ENCODE measurements at regions not wholly inside any gene's neighbourhood (a gene's known extent, or its start where the extent isn't known, plus 50 kb on each side); places are given as distances from the start of the nearest gene placed in this dataset.

DNA sequence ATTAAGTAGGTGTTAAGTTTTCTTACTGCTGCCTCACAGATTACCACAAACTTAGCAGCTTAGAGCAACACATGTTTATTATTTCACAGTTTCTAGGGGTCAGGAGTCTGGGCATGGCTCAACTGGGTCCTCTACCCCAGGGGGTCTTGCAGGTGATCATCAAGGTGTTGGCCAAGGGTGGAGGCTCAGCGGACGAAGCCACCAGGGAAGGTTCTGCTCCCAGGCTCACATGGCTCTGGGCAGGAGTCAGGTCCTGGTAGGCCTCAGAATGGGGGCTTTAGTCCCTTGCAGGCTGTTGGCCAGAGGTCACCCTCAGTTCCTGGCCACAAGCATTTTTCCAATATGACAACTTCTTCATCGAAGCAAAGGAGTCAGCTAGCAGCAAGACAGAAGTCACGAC, 362.5 kb downstream of the PREX1 start:
- Histone ChIP-seq H3K27ac (ENCODE audit: low read depth, low read length, severe bottlenecking) (no peak overlapping the region), H3K36me3 (ENCODE audit: control insufficient read depth, insufficient read depth, low read length) (no peaks in the 10 kb centered on the region)
- WGBS, 2 experiments (ENCODE audit: insufficient coverage in 2 of 2) = 94 to 95% methylated on average over 3 to 4 of the region's 4 CpGs

DNA sequence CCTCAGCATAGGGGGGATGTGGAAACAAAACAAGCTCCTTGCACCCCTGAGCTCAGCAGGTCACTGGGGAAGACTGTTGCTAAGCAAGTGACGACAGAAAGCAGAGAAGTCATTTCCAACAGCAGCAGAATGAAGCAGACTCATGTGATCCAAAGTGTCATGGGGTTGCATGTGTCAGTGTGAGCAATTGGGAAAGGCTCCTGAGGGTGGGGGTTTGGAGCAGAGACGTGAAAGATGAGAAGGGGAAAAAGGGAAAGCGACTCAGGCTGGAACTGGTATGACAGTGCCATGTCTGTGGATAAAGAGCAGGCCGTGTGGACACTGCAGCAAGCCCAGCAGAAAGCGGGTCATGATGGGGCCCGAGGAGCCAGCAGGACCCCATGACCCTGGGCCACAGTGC, 363.9 kb downstream of the PREX1 start:
- no peaks in the 10 kb centered on the region for H3K9me3 ChIP-seq (ENCODE audit: control insufficient read depth, low read length)
- WGBS, 2 experiments (ENCODE audit: insufficient coverage in 2 of 2) = 79 to 88% methylated on average over 6 of the region's 6 CpGs
- H3K36me3 ChIP-seq (ENCODE audit: control insufficient read depth, insufficient read depth, low read length) = no peaks in the 10 kb centered on the region
- no peak overlapping the region for H3K4me3 ChIP-seq (ENCODE audit: extremely low read depth, insufficient read depth, low read length, poor library complexity, severe bottlenecking)
- H3K4me1 ChIP-seq (ENCODE audit: control insufficient read depth, insufficient read depth, low read length, poor library complexity, severe bottlenecking) = peaks cover 4% of the 10 kb centered on the region
- H3K27ac ChIP-seq (ENCODE audit: low read depth, low read length, severe bottlenecking) = no peak overlapping the region

More for the DNA sequence above, 362.5 kb downstream of the PREX1 start:
- H3K4me1 ChIP-seq (ENCODE audit: control insufficient read depth, insufficient read depth, low read length, poor library complexity, severe bottlenecking) = peaks cover 4% of the 10 kb centered on the region
- H3K9me3 ChIP-seq (ENCODE audit: control insufficient read depth, low read length) = no peaks in the 10 kb centered on the region
- no peak overlapping the region for H3K4me3 ChIP-seq (ENCODE audit: extremely low read depth, insufficient read depth, low read length, poor library complexity, severe bottlenecking)

- H3K4me3 ChIP-seq (ENCODE audit: extremely low read depth, insufficient read depth, low read length, poor library complexity, severe bottlenecking) = no peak overlapping the region
- H3K4me1 ChIP-seq (ENCODE audit: control insufficient read depth, insufficient read depth, low read length, poor library complexity, severe bottlenecking) = peaks cover 4% of the 10 kb centered on the region
- H3K27ac ChIP-seq (ENCODE audit: low read depth, low read length, severe bottlenecking) = no peak overlapping the region
- no peaks in the 10 kb centered on the region for H3K9me3 ChIP-seq (ENCODE audit: control insufficient read depth, low read length)
- 87 to 89% methylated on average over 11 of the region's 11 CpGs for WGBS, 2 experiments (ENCODE audit: insufficient coverage in 2 of 2)
- no peaks in the 10 kb centered on the region for H3K36me3 ChIP-seq (ENCODE audit: control insufficient read depth, insufficient read depth, low read length)
These were observed 364.6 kb downstream of the PREX1 start for GRCh38 chr20:48463096-48463720.

DNA sequence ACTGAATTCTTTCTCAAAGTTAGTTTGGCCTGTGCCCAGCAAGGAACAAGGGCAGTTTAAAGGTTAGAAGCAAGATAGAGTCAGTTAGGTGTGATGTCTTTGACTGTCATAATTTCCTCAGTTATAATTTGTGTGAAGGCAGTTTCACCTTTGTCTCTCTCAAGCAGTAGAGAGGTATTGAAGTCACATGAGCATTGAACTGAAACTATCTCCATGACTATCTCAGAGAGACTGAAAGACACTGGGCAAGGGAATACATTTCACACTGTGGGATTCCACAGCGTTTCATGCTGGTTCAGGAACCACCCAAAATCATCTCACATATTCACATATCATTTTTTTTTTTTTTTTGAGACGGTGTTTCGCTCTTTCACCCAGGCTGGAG, 366.1 kb downstream of the PREX1 start:
- Histone ChIP-seq H3K27ac (ENCODE audit: low read depth, low read length, severe bottlenecking) (no peak overlapping the region), H3K9me3 (ENCODE audit: control insufficient read depth, low read length) (no peaks in the 10 kb centered on the region), H3K4me1 (ENCODE audit: control insufficient read depth, insufficient read depth, low read length, poor library complexity, severe bottlenecking) (peaks cover 7% of the 10 kb centered on the region), H3K36me3 (ENCODE audit: control insufficient read depth, insufficient read depth, low read length) (no peaks in the 10 kb centered on the region), H3K4me3 (ENCODE audit: extremely low read depth, insufficient read depth, low read length, poor library complexity, severe bottlenecking) (no peak overlapping the region)
- WGBS, 2 experiments (ENCODE audit: insufficient coverage in 2 of 2) = 94 to 100% methylated on average over 1 to 2 of the region's 3 CpGs

- Histone ChIP-seq H3K27ac (ENCODE audit: low read depth, low read length, severe bottlenecking) (no peak overlapping the region), H3K36me3 (ENCODE audit: control insufficient read depth, insufficient read depth, low read length) (no peaks in the 10 kb centered on the region), H3K4me3 (ENCODE audit: extremely low read depth, insufficient read depth, low read length, poor library complexity, severe bottlenecking) (no peak overlapping the region), H3K9me3 (ENCODE audit: control insufficient read depth, low read length) (no peaks in the 10 kb centered on the region), H3K4me1 (ENCODE audit: control insufficient read depth, insufficient read depth, low read length, poor library complexity, severe bottlenecking) (peaks cover 11% of the 10 kb centered on the region)
- 66 to 74% methylated on average over 10 to 12 of the region's 12 CpGs for WGBS, 2 experiments (ENCODE audit: insufficient coverage in 2 of 2)
These were observed 366.6 kb downstream of the PREX1 start for GRCh38 chr20:48461091-48461734.

DNA sequence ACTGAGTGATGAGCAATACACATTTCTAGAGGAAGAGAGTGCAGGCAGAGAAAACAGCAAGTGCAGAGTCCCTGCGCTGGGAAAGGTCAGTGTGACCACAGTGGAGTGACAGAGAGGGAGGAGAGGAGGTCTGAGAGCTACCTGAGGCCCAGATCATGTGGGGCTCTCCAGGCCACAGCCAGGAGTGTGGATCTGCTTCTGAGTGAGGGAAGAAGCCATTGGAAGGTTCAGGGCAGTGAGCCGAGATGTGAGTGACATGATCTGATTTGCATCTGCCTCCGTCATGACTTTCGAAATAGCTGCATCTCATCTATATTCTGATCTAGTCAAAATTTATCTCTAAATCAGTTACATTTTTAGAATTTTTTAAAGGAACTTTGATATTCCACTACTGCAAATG, 367.1 kb downstream of the PREX1 start:
- WGBS, 2 experiments (ENCODE audit: insufficient coverage in 2 of 2) = 65 to 93% methylated on average over 2 to 3 of the region's 4 CpGs
- no peak overlapping the region for H3K27ac ChIP-seq (ENCODE audit: low read depth, low read length, severe bottlenecking)

DNA sequence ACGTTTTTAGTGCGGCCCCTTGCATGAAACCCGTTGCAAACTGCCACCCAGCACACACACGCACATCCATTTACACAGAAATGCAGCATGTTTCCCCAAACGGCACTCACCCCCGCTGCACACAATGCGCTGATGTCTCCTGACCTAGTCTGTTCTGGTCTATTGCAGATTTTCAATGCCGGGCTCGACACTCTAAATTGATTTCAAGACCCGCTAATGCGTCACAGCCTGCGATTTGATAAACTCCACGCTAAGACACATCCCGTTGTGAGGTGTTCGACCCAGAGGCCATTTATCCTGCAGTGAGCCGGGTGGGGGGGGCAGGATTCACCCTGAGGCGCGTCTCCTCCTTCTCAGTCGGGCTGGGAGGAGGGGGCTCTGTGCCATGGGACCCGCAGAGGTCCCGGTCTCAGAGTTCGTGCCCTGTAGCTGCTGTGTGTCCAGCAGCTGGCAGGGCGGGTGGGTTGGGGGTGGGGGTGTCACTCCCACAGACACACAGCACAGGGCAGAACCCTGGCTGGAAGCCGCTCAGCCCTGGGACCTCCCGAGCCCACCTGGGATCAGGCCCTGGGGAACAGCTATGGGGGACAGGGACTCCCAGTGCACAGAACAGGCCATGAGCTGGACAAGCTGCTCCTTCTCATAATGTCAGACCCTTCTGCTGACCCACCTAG, 367.9 kb downstream of the PREX1 start:
- Histone ChIP-seq H3K4me3 (ENCODE audit: extremely low read depth, insufficient read depth, low read length, poor library complexity, severe bottlenecking) (no peak overlapping the region), H3K27ac (ENCODE audit: low read depth, low read length, severe bottlenecking) (no peak overlapping the region), H3K4me1 (ENCODE audit: control insufficient read depth, insufficient read depth, low read length, poor library complexity, severe bottlenecking) (peaks cover 13% of the 10 kb centered on the region), H3K9me3 (ENCODE audit: control insufficient read depth, low read length) (no peaks in the 10 kb centered on the region), H3K36me3 (ENCODE audit: control insufficient read depth, insufficient read depth, low read length) (no peaks in the 10 kb centered on the region)
- 90 to 91% methylated on average over 15 to 20 of the region's 25 CpGs for WGBS, 2 experiments (ENCODE audit: insufficient coverage in 2 of 2)

More for the DNA sequence above, 367.1 kb downstream of the PREX1 start:
- H3K36me3 ChIP-seq (ENCODE audit: control insufficient read depth, insufficient read depth, low read length) = no peaks in the 10 kb centered on the region
- H3K4me3 ChIP-seq (ENCODE audit: extremely low read depth, insufficient read depth, low read length, poor library complexity, severe bottlenecking) = no peak overlapping the region
- H3K9me3 ChIP-seq (ENCODE audit: control insufficient read depth, low read length) = no peaks in the 10 kb centered on the region
- H3K4me1 ChIP-seq (ENCODE audit: control insufficient read depth, insufficient read depth, low read length, poor library complexity, severe bottlenecking) = peaks cover 13% of the 10 kb centered on the region

DNA sequence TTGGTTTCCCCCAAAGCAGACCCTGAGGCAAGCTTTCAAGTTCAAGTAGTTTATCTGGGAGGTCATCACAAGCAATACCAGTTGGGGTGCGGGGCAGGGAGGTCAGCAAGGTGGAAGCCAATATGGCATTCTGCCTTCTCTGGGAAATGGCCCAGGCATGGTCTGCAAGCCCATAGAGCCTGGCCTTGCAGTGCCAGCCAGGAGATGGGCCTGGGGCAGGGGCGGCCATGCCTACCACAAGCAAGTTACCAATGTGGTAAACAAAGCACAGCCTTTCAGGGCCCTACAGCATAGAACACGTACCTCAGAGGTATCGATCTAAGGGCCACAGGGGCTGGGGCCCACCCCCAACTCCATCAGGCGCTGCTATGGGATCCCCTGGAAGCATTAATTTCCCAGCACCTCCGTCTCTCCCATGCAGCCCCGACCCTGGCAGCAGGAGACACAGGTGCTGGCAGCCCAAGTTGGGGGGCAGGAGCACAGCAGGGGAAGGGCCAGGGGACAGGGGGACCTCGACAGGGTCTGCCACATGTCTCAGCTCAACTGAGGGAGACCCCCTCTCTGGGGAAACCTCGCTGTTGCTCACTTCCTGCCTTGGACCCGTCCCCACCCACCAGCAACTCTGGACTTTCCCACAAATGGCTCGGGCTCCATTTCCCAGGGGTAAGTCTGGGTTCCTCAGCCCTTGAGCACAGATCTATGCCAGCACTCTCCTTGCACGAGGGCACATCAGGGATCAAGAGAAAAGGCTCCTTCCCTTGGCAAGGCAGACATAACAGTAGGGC, 369.0 kb downstream of the PREX1 start:
- Histone ChIP-seq H3K36me3 (ENCODE audit: control insufficient read depth, insufficient read depth, low read length) (no peaks in the 10 kb centered on the region), H3K9me3 (ENCODE audit: control insufficient read depth, low read length) (no peaks in the 10 kb centered on the region), H3K4me1 (ENCODE audit: control insufficient read depth, insufficient read depth, low read length, poor library complexity, severe bottlenecking) (peaks cover 9% of the 10 kb centered on the region), H3K4me3 (ENCODE audit: extremely low read depth, insufficient read depth, low read length, poor library complexity, severe bottlenecking) (no peak overlapping the region), H3K27ac (ENCODE audit: low read depth, low read length, severe bottlenecking) (no peak overlapping the region)
- WGBS, 2 experiments (ENCODE audit: insufficient coverage in 2 of 2) = 95 to 96% methylated on average over 10 of the region's 12 CpGs

DNA sequence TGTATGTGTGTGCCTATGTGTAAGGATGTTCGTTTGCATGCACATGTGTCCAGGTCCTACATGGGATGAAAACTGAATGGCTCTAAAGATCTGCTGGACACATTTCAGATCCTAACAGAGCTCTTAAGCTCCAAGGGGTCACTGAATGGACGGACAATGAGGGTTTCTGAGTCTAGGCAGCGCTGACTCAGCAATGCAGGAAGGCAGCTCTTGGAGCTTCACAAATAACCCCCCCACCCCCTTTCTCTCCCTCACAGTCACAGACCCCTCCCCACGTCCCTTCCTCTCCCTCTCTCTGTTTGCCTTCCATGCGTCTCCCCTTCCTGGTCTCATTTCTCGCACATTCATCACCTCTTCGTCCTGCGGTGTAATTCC, 369.8 kb downstream of the PREX1 start:
- Histone ChIP-seq H3K9me3 (ENCODE audit: control insufficient read depth, low read length) (no peaks in the 10 kb centered on the region), H3K36me3 (ENCODE audit: control insufficient read depth, insufficient read depth, low read length) (no peaks in the 10 kb centered on the region), H3K4me1 (ENCODE audit: control insufficient read depth, insufficient read depth, low read length, poor library complexity, severe bottlenecking) (peaks cover 9% of the 10 kb centered on the region), H3K27ac (ENCODE audit: low read depth, low read length, severe bottlenecking) (no peak overlapping the region), H3K4me3 (ENCODE audit: extremely low read depth, insufficient read depth, low read length, poor library complexity, severe bottlenecking) (no peak overlapping the region)
- WGBS, 2 experiments (ENCODE audit: insufficient coverage in 2 of 2) = 82 to 92% methylated on average over 8 of the region's 8 CpGs

DNA sequence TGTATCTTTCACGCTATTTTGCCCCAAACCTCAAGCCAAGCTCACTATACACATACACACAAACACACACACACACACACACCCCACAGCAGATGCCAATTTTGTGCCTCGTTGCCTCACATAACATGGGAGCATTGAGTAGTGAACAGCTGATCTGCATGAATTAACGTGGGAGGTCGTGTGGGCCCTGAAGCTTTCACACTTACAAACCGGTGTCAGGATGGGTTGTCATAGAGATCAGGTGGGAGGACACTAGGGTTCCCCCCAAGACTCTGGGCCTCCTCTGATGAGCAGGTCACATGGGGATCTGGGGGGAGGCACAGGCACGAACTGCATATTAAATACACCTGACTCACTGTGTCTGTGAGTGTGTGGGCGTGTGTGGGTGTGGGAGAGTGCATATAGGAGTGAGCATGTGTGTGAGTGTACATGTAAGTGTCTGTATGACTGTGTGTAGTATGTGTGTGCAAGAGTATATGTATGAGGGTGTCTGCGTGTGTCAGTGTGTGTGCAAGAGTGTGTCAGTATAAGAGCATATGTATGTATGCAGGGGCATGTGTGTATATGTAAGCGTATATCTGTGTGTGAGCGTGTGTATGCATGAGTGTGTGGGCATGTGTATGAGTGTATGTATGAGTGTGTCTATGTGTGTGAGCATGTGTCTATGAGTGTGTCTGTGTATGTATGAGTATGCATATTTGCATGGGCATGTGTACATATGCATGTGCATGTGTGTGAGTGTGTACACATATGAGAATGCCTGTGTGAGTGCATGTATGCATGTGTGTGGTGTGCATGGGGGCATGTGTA, 370.4 kb downstream of the PREX1 start:
- Histone ChIP-seq H3K4me3 (ENCODE audit: extremely low read depth, insufficient read depth, low read length, poor library complexity, severe bottlenecking) (no peak overlapping the region), H3K4me1 (ENCODE audit: control insufficient read depth, insufficient read depth, low read length, poor library complexity, severe bottlenecking) (peaks cover 9% of the 10 kb centered on the region), H3K27ac (ENCODE audit: low read depth, low read length, severe bottlenecking) (no peak overlapping the region), H3K36me3 (ENCODE audit: control insufficient read depth, insufficient read depth, low read length) (no peaks in the 10 kb centered on the region), H3K9me3 (ENCODE audit: control insufficient read depth, low read length) (no peaks in the 10 kb centered on the region)
- WGBS, 2 experiments (ENCODE audit: insufficient coverage in 2 of 2) = 85 to 90% methylated on average over 8 of the region's 10 CpGs
